WTC11 (cell line): ENCODE measurements at regions not wholly inside any gene's neighbourhood (a gene's known extent, or its start where the extent isn't known, plus 50 kb on each side); places are given as distances from the start of the nearest gene placed in this dataset.

Experiments
- CREM ChIP-seq: sonication (generic); formaldehyde crosslinking; IDR thresholded peaks from 2 replicates; pipeline ENCODE4 v1.8.1; 2022; ENCODE audit warnings: mild to moderate bottlenecking, missing genetic modification reagents, moderate library complexity
- CTCF ChIP-seq: fragments of 200-600 bp; IDR thresholded peaks from 2 replicates; pipeline ENCODE4 v1.8.0; 2022; ENCODE audit warnings: antibody characterized with exemption
- ESRRA ChIP-seq: sonication (generic); formaldehyde crosslinking; IDR thresholded peaks from 2 replicates; pipeline ENCODE4 v1.8.1; 2022; ENCODE audit warnings: mild to moderate bottlenecking, missing genetic modification reagents, borderline replicate concordance
- JUN ChIP-seq: sonication (generic); formaldehyde crosslinking; IDR thresholded peaks from 2 replicates; pipeline ENCODE4 v1.8.0; 2023; ENCODE audit warnings: mild to moderate bottlenecking, missing genetic modification reagents
- USF1 ChIP-seq: sonication (generic); formaldehyde crosslinking; IDR thresholded peaks from 2 replicates; pipeline ENCODE4 v1.8.0; 2022; ENCODE audit warnings: mild to moderate bottlenecking, missing genetic modification reagents
- ZNF121 ChIP-seq: sonication (generic); formaldehyde crosslinking; IDR thresholded peaks from 2 replicates; pipeline ENCODE4 v1.8.0; 2023; ENCODE audit warnings: missing genetic modification reagents
- TF ChIP-seq, protein P1 (sequence below): sonication (generic); formaldehyde crosslinking; IDR thresholded peaks from 2 replicates; pipeline ENCODE4 v1.8.0; 2022; ENCODE audit warnings: mild to moderate bottlenecking, missing genetic modification reagents

GRCh38 chr3:165434516-165434915, 238.3 kb upstream of the SLITRK3 start:
- TF ChIP-seq CTCF (no peak), ESRRA (CRISPR knock-in tag) (no peak), USF1 (no peak), ZNF121 (CRISPR knock-in tag) (no peak), CREM (CRISPR knock-in tag) (no peak), JUN (no peak)
- TF ChIP-seq, protein P1, sequence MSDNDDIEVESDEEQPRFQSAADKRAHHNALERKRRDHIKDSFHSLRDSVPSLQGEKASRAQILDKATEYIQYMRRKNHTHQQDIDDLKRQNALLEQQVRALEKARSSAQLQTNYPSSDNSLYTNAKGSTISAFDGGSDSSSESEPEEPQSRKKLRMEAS (CRISPR knock-in tag) = no peak
